ENCODE measurements at regions not wholly inside any gene's neighbourhood (a gene's known extent, or its start where the extent isn't known, plus 50 kb on each side); places are given as distances from the start of the nearest gene placed in this dataset.
"Not testable (repeated sequence)": the region's sequence is repeated elsewhere in the genome, so short reads cannot be mapped to it uniquely, and the experiment has no call there.

GRCh38 chr9:39015178-39015577, 272.8 kb downstream of the CNTNAP3 start:
- not testable (repeated sequence) for TF ChIP-seq CTCF (conservative IDR thresholded peaks at IDR 0.05; ENCODE audit: low read depth, low read length); EZH2 (IDR thresholded peaks at IDR 0.05; ENCODE audit: borderline replicate concordance, low read depth, low read length, poor library complexity, severe bottlenecking)

Measured in A673 (cell line).